Spleen (tissue), 11 donors: ENCODE measurements at regions not wholly inside any gene's neighbourhood (a gene's known extent, or its start where the extent isn't known, plus 50 kb on each side); places are given as distances from the start of the nearest gene placed in this dataset.

Source experiments
- DNase-seq: peaks from one replicate; pipeline ENCODE4 v3.0.0-alpha.2; 2020
- H3K27ac ChIP-seq, 8 donors: fragments of 200-600 bp; sonication (generic) in 7 of 8; 1 replicate in 4 of 8; 2 replicates in 4 of 8; pipeline versions ENCODE4 v1.5.0 to v1.8.0; 2016 to 2021; ENCODE audit warnings: inconsistent platforms in 4 of 8, mild to moderate bottlenecking in 4 of 8, moderate library complexity in 1 of 8
- H3K27me3 ChIP-seq, 7 donors: fragments of 200-600 bp; sonication (generic) in 6 of 7; replicated peaks in 1 of 7; 1 replicate in 4 of 7; 2 replicates in 3 of 7; pipeline versions ENCODE4 v1.5.0 to v1.8.0; 2016 to 2021; ENCODE audit warnings: inconsistent platforms in 3 of 7, mild to moderate bottlenecking in 1 of 7
- H3K36me3 ChIP-seq, 6 donors: fragments of 200-600 bp; sonication (generic) in 5 of 6; 1 replicate in 4 of 6; 2 replicates in 2 of 6; pipeline versions ENCODE4 v1.5.0 to v1.8.0; 2016 to 2021; ENCODE audit warnings: inconsistent platforms in 2 of 6
- H3K4me1 ChIP-seq, 6 donors: fragments of 200-600 bp; sonication (generic) in 5 of 6; 1 replicate in 3 of 6; 2 replicates in 3 of 6; pipeline versions ENCODE4 v1.5.0 to v1.8.0; 2016 to 2021; ENCODE audit warnings: inconsistent platforms in 3 of 6
- H3K4me3 ChIP-seq, 8 donors: fragments of 200-600 bp; sonication (generic) in 7 of 8; 1 replicate in 4 of 8; 2 replicates in 4 of 8; pipeline versions ENCODE4 v1.5.0 to v1.8.0; 2016 to 2021; ENCODE audit warnings: inconsistent platforms in 4 of 8, mild to moderate bottlenecking in 4 of 8, moderate library complexity in 2 of 8
- H3K9me3 ChIP-seq, 8 donors: fragments of 200-600 bp; sonication (generic) in 7 of 8; 1 replicate in 4 of 8; 2 replicates in 4 of 8; pipeline versions ENCODE4 v1.5.0 to v1.8.0; 2016 to 2021; ENCODE audit warnings: inconsistent platforms in 4 of 8
- CTCF ChIP-seq, 11 experiments: fragments of 200-600 bp in 7 of 11; fragments of 450-650 bp in 4 of 11; sonication (generic) in 4 of 11; IDR thresholded peaks in 8 of 11; conservative IDR thresholded peaks in 3 of 11; 1 replicate in 7 of 11; 2 replicates in 4 of 11; pipeline versions ENCODE4 v1.4.0 to v1.8.0; 2016 to 2021; ENCODE audit warnings: antibody characterized with exemption in 11 of 11, inconsistent platforms in 4 of 11, mild to moderate bottlenecking in 1 of 11
- POLR2A ChIP-seq, 3 donors: fragments of 450-650 bp; IDR thresholded peaks; one replicate each; pipeline ENCODE4 v1.5.1; 2017; ENCODE audit warnings: antibody characterized with exemption in 3 of 3, mild to moderate bottlenecking in 1 of 3
- POLR2AphosphoS5 ChIP-seq, 3 donors: sonication (generic); formaldehyde crosslinking; IDR thresholded peaks; one replicate each; pipeline ENCODE4 v1.5.1; 2017; ENCODE audit warnings: antibody characterized with exemption in 3 of 3
- WGBS, 5 donors: extraction: QIAGEN DNeasy Blood & Tissue Kit in 3 of 5; methylation state at CpG; one replicate each; pipeline versions ENCODE4 v1.1.5 to v1.1.7; 2013 to 2018; 5-methylcytosine and 5-hydroxymethylcytosine counted together
- intact Hi-C: fragments of 100-400 bp; cut with DNase I; formaldehyde crosslinking; loops from one replicate; pipeline ENCODE4 v1.15.0; 2023; ENCODE audit warnings: low total_unique reads
- donor health status: healthy with polysubstance abuse.
- donor health status: DM: no; HTN: no; CAD: no; lungs with moderate emphysema.
- donor health status: DM: no; HTN: no; CAD: no.
- donor health status: Bipolar disorder and iron deficiency.
- donor health status: healthy.
- donor health status: DM: no; HTN: no; CAD: no.
- donor health status: DM: yes; HTN: yes; CAD: no.

- intact Hi-C loops: no loop called here
Observed at GRCh38 chr4:173475751-173476150, 54.3 kb downstream of the HAND2 start.

GRCh38 chr4:173469622-173470021 is 60.4 kb downstream of the HAND2 start:
- Histone ChIP-seq H3K27ac (no peak overlapping the region), H3K4me1 (no peaks in the 10 kb centered on the region), H3K36me3 (no peaks in the 10 kb centered on the region), H3K27me3 (no peaks in the 10 kb centered on the region), H3K9me3 (no peaks in the 10 kb centered on the region), H3K4me3 (no peak overlapping the region)
- intact Hi-C loops: no loop called here
- no peak for TF ChIP-seq POLR2A (IDR thresholded peaks at IDR 0.05)
- TF ChIP-seq CTCF (IDR thresholded peaks at IDR 0.05 in 8 of 11, conservative IDR thresholded peaks at IDR 0.05 in 3 of 11): no peak
- no peak for TF ChIP-seq POLR2AphosphoS5 (IDR thresholded peaks at IDR 0.05)
- WGBS, 5 donors: 84 to 93% (median 91%) methylated on average over 7 of the region's 7 CpGs
- no peak for DNase-seq

More at GRCh38 chr4:173475751-173476150, 54.3 kb downstream of the HAND2 start:
- Histone ChIP-seq H3K27ac (no peak overlapping the region), H3K9me3 (no peaks in the 10 kb centered on the region), H3K4me1 (no peaks in the 10 kb centered on the region), H3K4me3 (no peak overlapping the region), H3K27me3 (no peaks in the 10 kb centered on the region), H3K36me3 (no peaks in the 10 kb centered on the region)
- DNase-seq: no peak
- TF ChIP-seq POLR2AphosphoS5 (IDR thresholded peaks at IDR 0.05): no peak
- no peak for TF ChIP-seq POLR2A (IDR thresholded peaks at IDR 0.05)
- no peak for TF ChIP-seq CTCF (IDR thresholded peaks at IDR 0.05 in 8 of 11, conservative IDR thresholded peaks at IDR 0.05 in 3 of 11)

GRCh38 chr4:173468314-173468713 is 61.7 kb downstream of the HAND2 start:
- no peak for TF ChIP-seq CTCF (IDR thresholded peaks at IDR 0.05 in 8 of 11, conservative IDR thresholded peaks at IDR 0.05 in 3 of 11)
- TF ChIP-seq POLR2A (IDR thresholded peaks at IDR 0.05): no peak
- TF ChIP-seq POLR2AphosphoS5 (IDR thresholded peaks at IDR 0.05): no peak
- Histone ChIP-seq H3K27ac (no peak overlapping the region), H3K4me1 (no peaks in the 10 kb centered on the region), H3K9me3 (no peaks in the 10 kb centered on the region), H3K27me3 (no peaks in the 10 kb centered on the region), H3K36me3 (no peaks in the 10 kb centered on the region), H3K4me3 (no peak overlapping the region)
- intact Hi-C loops: no loop called here
- no peak for DNase-seq

GRCh38 chr4:173466101-173466500 is 63.9 kb downstream of the HAND2 start:
- Histone ChIP-seq H3K27me3 (no peaks in the 10 kb centered on the region), H3K9me3 (no peaks in the 10 kb centered on the region), H3K27ac (peak overlapping the region in 2 of 8 donors; percentile 42 to 44), H3K36me3 (no peaks in the 10 kb centered on the region), H3K4me3 (no peak overlapping the region), H3K4me1 (no peaks in the 10 kb centered on the region)
- DNase-seq: no peak
- intact Hi-C loops: no loop called here
- TF ChIP-seq POLR2AphosphoS5 (IDR thresholded peaks at IDR 0.05) (no peak), POLR2A (IDR thresholded peaks at IDR 0.05) (no peak), CTCF (IDR thresholded peaks at IDR 0.05 in 8 of 11, conservative IDR thresholded peaks at IDR 0.05 in 3 of 11) (no peak)
- WGBS, 5 donors: 59 to 78% (median 68%) methylated on average over 2 of the region's 2 CpGs
